CD14-positive monocyte (primary cell): ENCODE measurements at regions not wholly inside any gene's neighbourhood (a gene's known extent, or its start where the extent isn't known, plus 50 kb on each side); places are given as distances from the start of the nearest gene placed in this dataset.

Experiments used
- DNase-seq, 3 donors: peaks; one replicate each; pipeline ENCODE4 v3.0.0-alpha.2; 2011 to 2022
- H2AFZ ChIP-seq: 2 replicates; pipeline ENCODE4 v1.6.0; 2012; ENCODE audit warnings: mild to moderate bottlenecking, low read depth, low read length, inconsistent platforms; ENCODE audit not compliant: insufficient read depth, poor library complexity, severe bottlenecking
- H3K27ac ChIP-seq, 2 donors: 1 replicate in 1 of 2; 2 replicates in 1 of 2; pipeline ENCODE4 v1.5.1; 2012 to 2013; ENCODE audit warnings: low read length in 2 of 2, control low read depth in 1 of 2, inconsistent platforms in 1 of 2, low read depth in 1 of 2, mild to moderate bottlenecking in 1 of 2
- H3K27me3 ChIP-seq, 2 donors: one replicate each; pipeline versions ENCODE4 v1.6.0 to v1.6.1; 2011 to 2013; ENCODE audit warnings: low read length in 2 of 2; ENCODE audit not compliant: control insufficient read depth in 2 of 2, insufficient read depth in 2 of 2
- H3K36me3 ChIP-seq, 2 donors: replicated peaks in 1 of 2; 1 replicate in 1 of 2; 2 replicates in 1 of 2; pipeline versions ENCODE4 v1.5.1 to v1.6.1; 2012 to 2013; ENCODE audit warnings: low read length in 2 of 2, control low read depth in 1 of 2, inconsistent platforms in 1 of 2, mild to moderate bottlenecking in 1 of 2; ENCODE audit not compliant: insufficient read depth in 2 of 2, control insufficient read depth in 1 of 2
- H3K4me1 ChIP-seq, 2 donors: 1 replicate in 1 of 2; 2 replicates in 1 of 2; pipeline versions ENCODE4 v1.5.1 to v1.6.1; 2012 to 2013; ENCODE audit warnings: low read length in 2 of 2, control low read depth in 1 of 2, inconsistent platforms in 1 of 2, mild to moderate bottlenecking in 1 of 2, moderate library complexity in 1 of 2; ENCODE audit not compliant: insufficient read depth in 2 of 2, control insufficient read depth in 1 of 2
- H3K4me2 ChIP-seq: replicated peaks from 2 replicates; pipeline ENCODE3; 2012; ENCODE audit warnings: low read length, moderate library complexity, mild to moderate bottlenecking; ENCODE audit not compliant: poor library complexity, severe bottlenecking; ENCODE audit errors: extremely low read depth
- H3K4me3 ChIP-seq, 3 experiments: fragments of 200-600 bp in 1 of 3; sonication (generic) in 1 of 3; replicated peaks in 1 of 3; 1 replicate in 2 of 3; 2 replicates in 1 of 3; pipeline ENCODE4 v1.5.1; 2011 to 2013; ENCODE audit warnings: low read length in 3 of 3, mild to moderate bottlenecking in 3 of 3, control low read depth in 2 of 3, low read depth in 2 of 3, inconsistent platforms in 1 of 3, moderate library complexity in 1 of 3
- H3K79me2 ChIP-seq: 2 replicates; pipeline ENCODE4 v1.6.0; 2012; ENCODE audit warnings: mild to moderate bottlenecking, control low read depth, inconsistent platforms, low read length, moderate library complexity; ENCODE audit not compliant: insufficient read depth
- H3K9ac ChIP-seq: 2 replicates; pipeline ENCODE4 v1.6.0; 2017; ENCODE audit warnings: low read length, mild to moderate bottlenecking; ENCODE audit not compliant: insufficient read depth, poor library complexity, severe bottlenecking
- H3K9me3 ChIP-seq, 2 donors: replicated peaks in 1 of 2; 1 replicate in 1 of 2; 2 replicates in 1 of 2; pipeline versions ENCODE4 v1.5.1 to v1.6.1; 2012 to 2013; ENCODE audit warnings: low read length in 2 of 2, control low read depth in 1 of 2; ENCODE audit not compliant: control insufficient read depth in 1 of 2, insufficient read depth in 1 of 2
- H4K20me1 ChIP-seq: 2 replicates; pipeline ENCODE4 v1.6.0; 2012; ENCODE audit warnings: mild to moderate bottlenecking, low read length, control low read depth, moderate library complexity; ENCODE audit not compliant: insufficient read depth
- H3K27ac Mint-ChIP-seq, 7 donors: one replicate each; pipeline ENCODE4 v1.8.0; 2020; ENCODE audit warnings: mild to moderate bottlenecking in 7 of 7, mixed read lengths in 7 of 7, moderate library complexity in 6 of 7, inconsistent platforms in 2 of 7
- H3K27me3 Mint-ChIP-seq, 3 donors: one replicate each; pipeline ENCODE4 v1.8.0; 2021 to 2022; ENCODE audit warnings: low read depth in 3 of 3, mild to moderate bottlenecking in 3 of 3, mixed read lengths in 3 of 3, moderate library complexity in 3 of 3, inconsistent platforms in 1 of 3
- H3K36me3 Mint-ChIP-seq, 2 donors: one replicate each; pipeline ENCODE4 v1.8.0; 2020; ENCODE audit warnings: mixed read lengths in 2 of 2, inconsistent platforms in 1 of 2, mild to moderate bottlenecking in 1 of 2
- H3K4me1 Mint-ChIP-seq: one replicate; pipeline ENCODE4 v1.8.0; 2020; ENCODE audit warnings: mild to moderate bottlenecking, mixed read lengths
- H3K4me3 Mint-ChIP-seq, 2 donors: one replicate each; pipeline ENCODE4 v1.8.0; 2020; ENCODE audit warnings: mild to moderate bottlenecking in 2 of 2, mixed read lengths in 2 of 2, moderate library complexity in 1 of 2
- H3K9me3 Mint-ChIP-seq, 7 donors: one replicate each; pipeline ENCODE4 v1.8.0; 2020 to 2022; ENCODE audit warnings: mixed read lengths in 7 of 7, mild to moderate bottlenecking in 6 of 7, moderate library complexity in 6 of 7, inconsistent platforms in 2 of 7
- WGBS: methylation state at CpG from one replicate; pipeline ENCODE4 v1.1.5; 2013; ENCODE audit warnings: missing lambda C conversion rate; ENCODE audit not compliant: insufficient coverage; 5-methylcytosine and 5-hydroxymethylcytosine counted together
- intact Hi-C, 2 donors: fragments of 100-400 bp; cut with micrococcal nuclease; formaldehyde crosslinking; loops; one replicate each; pipeline versions ENCODE4 v1.15.0 to v1.15.1; 2023
- TF ChIP-seq, protein P1 (sequence below): fragments of 200-600 bp; IDR thresholded peaks from one replicate; pipeline ENCODE4 v1.8.0; 2022; ENCODE audit warnings: antibody characterized with exemption, mild to moderate bottlenecking

DNA sequence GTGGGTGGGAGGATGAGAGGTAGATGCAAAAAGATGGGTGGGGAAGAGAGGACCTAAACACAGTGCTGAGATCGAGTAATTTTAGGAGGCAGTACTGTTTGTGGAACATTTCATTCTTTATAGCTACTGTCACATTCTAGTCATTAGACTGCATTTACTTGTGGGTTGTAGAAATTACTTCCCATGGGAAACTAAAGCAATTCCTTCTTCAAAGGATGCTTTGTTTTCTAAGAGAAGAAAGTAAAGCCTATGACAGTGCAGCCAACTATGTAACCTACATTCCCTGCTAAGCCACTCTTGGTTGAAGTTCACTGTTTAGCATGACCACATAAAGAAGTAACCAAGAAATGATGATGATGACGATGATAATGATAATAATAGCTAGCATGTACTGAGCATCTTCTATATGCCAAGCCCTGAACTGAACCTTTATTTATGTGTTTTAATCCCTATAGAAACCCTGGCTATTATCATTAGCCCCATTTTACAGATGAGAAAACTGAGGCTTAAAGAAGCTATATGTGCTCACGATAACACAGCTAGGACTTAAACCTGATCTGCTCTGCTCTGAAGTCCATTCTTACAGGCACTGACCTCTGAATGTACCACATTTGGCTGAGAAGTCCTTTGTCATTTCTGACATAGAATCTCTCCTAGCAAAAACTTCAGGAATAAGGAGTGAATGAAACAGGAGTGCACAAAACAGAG lies 114.5 kb upstream of the KIT start:
- no peaks in the 10 kb centered on the region for H4K20me1 ChIP-seq
- no peak overlapping the region for H3K27ac Mint-ChIP-seq
- peaks cover 11% of the 10 kb centered on the region for H3K4me1 Mint-ChIP-seq
- TF ChIP-seq, protein P1, sequence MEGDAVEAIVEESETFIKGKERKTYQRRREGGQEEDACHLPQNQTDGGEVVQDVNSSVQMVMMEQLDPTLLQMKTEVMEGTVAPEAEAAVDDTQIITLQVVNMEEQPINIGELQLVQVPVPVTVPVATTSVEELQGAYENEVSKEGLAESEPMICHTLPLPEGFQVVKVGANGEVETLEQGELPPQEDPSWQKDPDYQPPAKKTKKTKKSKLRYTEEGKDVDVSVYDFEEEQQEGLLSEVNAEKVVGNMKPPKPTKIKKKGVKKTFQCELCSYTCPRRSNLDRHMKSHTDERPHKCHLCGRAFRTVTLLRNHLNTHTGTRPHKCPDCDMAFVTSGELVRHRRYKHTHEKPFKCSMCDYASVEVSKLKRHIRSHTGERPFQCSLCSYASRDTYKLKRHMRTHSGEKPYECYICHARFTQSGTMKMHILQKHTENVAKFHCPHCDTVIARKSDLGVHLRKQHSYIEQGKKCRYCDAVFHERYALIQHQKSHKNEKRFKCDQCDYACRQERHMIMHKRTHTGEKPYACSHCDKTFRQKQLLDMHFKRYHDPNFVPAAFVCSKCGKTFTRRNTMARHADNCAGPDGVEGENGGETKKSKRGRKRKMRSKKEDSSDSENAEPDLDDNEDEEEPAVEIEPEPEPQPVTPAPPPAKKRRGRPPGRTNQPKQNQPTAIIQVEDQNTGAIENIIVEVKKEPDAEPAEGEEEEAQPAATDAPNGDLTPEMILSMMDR: no peak
- H3K4me3 ChIP-seq: no peak overlapping the region
- no peaks in the 10 kb centered on the region for H3K9me3 ChIP-seq
- no peak overlapping the region for H2AFZ ChIP-seq
- H3K27me3 ChIP-seq: no peaks in the 10 kb centered on the region
- H3K9me3 Mint-ChIP-seq: no peaks in the 10 kb centered on the region
- H3K4me1 ChIP-seq: peaks cover 0 to 9% of the 10 kb centered on the region in 2 donors
- DNase-seq: no peak
- H3K4me3 Mint-ChIP-seq: no peak overlapping the region
- peaks cover under 1 to 4% (median 1%) of the 10 kb centered on the region in 3 donors for H3K27me3 Mint-ChIP-seq
- 100% methylated on average over 1 of the region's 3 CpGs for WGBS
- intact Hi-C loops: no loop called here
- H3K9ac ChIP-seq: no peak overlapping the region
- H3K79me2 ChIP-seq: no peaks in the 10 kb centered on the region
- no peaks in the 10 kb centered on the region for H3K36me3 Mint-ChIP-seq
- no peaks in the 10 kb centered on the region for H3K36me3 ChIP-seq
- H3K27ac ChIP-seq: no peak overlapping the region
- H3K4me2 ChIP-seq: no peak overlapping the region

DNA sequence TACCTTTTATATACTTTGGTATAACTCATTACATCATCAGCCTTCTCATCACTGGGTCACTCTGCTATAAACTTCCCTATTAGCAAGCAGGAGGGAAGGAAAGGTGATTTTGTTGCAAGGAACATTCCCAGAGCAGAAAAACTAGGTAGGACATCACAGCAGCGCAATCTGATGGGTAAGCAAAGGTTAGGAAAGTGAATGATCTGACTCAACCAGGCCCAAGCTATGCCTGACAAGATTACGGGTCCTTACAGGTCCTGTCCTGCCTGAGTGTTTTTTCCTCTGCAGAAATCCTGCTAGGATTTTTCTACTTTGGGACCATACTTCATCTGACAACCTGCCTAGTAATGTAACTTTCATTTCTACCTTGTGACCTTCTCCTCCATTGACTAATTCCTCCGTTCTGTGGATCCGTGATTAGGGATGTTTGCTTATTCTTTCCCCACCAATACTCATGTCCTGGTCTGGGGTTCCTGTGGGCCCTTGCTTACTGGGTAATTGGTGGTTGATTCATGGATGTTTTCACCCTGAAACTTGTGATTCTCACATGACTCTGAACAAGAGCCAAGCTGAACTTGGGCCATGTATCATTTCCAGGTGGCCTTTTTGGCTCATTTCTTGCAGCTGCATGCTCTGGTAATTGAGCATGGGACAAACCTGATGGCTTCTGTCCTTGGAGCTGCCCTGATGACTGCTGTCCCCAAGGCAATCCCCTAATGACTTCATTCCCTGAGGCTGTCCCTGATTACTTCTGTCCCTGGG lies 111.9 kb upstream of the KIT start:
- TF ChIP-seq, protein P1: no peak

More for the DNA sequence above, 111.9 kb upstream of the KIT start:
- no peaks in the 10 kb centered on the region for H3K9me3 ChIP-seq
- no peaks in the 10 kb centered on the region for H3K79me2 ChIP-seq
- Mint-ChIP-seq H3K36me3 (no peaks in the 10 kb centered on the region), H3K9me3 (no peaks in the 10 kb centered on the region), H3K27me3 (peaks cover 0 to 2% (median 1%) of the 10 kb centered on the region in 3 donors), H3K4me3 (no peak overlapping the region), H3K27ac (no peak overlapping the region), H3K4me1 (no peaks in the 10 kb centered on the region)
- H3K27ac ChIP-seq: no peak overlapping the region
- H3K9ac ChIP-seq: no peak overlapping the region
- H3K4me1 ChIP-seq: no peaks in the 10 kb centered on the region
- H4K20me1 ChIP-seq: no peaks in the 10 kb centered on the region
- no peak overlapping the region for H3K4me2 ChIP-seq
- H2AFZ ChIP-seq: no peak overlapping the region
- intact Hi-C loops: no loop called here
- 90% methylated on average over 2 of the region's 4 CpGs for WGBS
- no peak overlapping the region for H3K4me3 ChIP-seq
- no peaks in the 10 kb centered on the region for H3K27me3 ChIP-seq
- no peak for DNase-seq
- no peaks in the 10 kb centered on the region for H3K36me3 ChIP-seq
